Bronchial epithelial cell (primary cell): ENCODE measurements at regions not wholly inside any gene's neighbourhood (a gene's known extent, or its start where the extent isn't known, plus 50 kb on each side); places are given as distances from the start of the nearest gene placed in this dataset.
A peak's percentile ranks its signal among the peaks of the same experiment; 100 is the strongest.

Experiments
- DNase-seq: peaks from one replicate; pipeline ENCODE4 v3.0.0-alpha.2; 2010; ENCODE audit warnings: low read depth
- FAIRE-seq: peaks from 2 replicates; lab custom pipeline; 2011; peaks lifted over from hg19 to GRCh38; lab: Jason Lieb, UNC
- H3K27me3 ChIP-seq: 2 replicates; pipeline ENCODE4 v1.5.1; 2011; ENCODE audit warnings: low read length; ENCODE audit not compliant: control insufficient read depth, insufficient read depth
- H3K36me3 ChIP-seq: 2 replicates; pipeline ENCODE4 v1.5.1; 2011; ENCODE audit warnings: low read length; ENCODE audit not compliant: control insufficient read depth, insufficient read depth
- H3K4me3 ChIP-seq: 2 replicates; pipeline ENCODE4 v1.5.1; 2011; ENCODE audit warnings: mild to moderate bottlenecking, low read depth, low read length, control low read depth
- TF ChIP-seq, protein P1 (sequence below): IDR thresholded peaks from 2 replicates; pipeline ENCODE4 v1.5.1; 2011; ENCODE audit warnings: mild to moderate bottlenecking, moderate library complexity, low read length, control low read depth, inconsistent platforms; ENCODE audit not compliant: insufficient read depth, severe bottlenecking

DNA sequence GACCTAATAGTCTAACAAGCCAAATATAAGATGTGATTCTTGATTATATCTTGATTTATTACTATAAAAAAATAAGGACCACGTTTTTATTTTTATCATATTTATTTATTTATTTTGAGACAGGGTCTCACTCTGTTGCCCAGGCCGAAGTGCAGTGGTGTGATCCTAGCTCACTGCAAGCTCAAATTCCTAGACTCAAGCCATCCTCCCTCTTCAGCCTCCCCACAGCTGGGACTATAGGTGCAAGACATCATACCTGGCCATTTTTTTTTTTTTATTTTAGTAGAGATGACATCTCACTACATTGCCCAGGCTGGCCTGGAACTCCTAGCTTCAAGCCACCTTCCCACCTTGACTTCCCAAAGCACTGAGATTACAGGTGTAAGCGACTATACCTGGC is 61.0 kb upstream of the LARP1 start:
- TF ChIP-seq, protein P1, sequence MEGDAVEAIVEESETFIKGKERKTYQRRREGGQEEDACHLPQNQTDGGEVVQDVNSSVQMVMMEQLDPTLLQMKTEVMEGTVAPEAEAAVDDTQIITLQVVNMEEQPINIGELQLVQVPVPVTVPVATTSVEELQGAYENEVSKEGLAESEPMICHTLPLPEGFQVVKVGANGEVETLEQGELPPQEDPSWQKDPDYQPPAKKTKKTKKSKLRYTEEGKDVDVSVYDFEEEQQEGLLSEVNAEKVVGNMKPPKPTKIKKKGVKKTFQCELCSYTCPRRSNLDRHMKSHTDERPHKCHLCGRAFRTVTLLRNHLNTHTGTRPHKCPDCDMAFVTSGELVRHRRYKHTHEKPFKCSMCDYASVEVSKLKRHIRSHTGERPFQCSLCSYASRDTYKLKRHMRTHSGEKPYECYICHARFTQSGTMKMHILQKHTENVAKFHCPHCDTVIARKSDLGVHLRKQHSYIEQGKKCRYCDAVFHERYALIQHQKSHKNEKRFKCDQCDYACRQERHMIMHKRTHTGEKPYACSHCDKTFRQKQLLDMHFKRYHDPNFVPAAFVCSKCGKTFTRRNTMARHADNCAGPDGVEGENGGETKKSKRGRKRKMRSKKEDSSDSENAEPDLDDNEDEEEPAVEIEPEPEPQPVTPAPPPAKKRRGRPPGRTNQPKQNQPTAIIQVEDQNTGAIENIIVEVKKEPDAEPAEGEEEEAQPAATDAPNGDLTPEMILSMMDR: no peak
- FAIRE-seq: no peak
- no peaks in the 10 kb centered on the region for H3K27me3 ChIP-seq
- DNase-seq: no peak
- H3K36me3 ChIP-seq: no peaks in the 10 kb centered on the region
- no peak overlapping the region for H3K4me3 ChIP-seq

DNA sequence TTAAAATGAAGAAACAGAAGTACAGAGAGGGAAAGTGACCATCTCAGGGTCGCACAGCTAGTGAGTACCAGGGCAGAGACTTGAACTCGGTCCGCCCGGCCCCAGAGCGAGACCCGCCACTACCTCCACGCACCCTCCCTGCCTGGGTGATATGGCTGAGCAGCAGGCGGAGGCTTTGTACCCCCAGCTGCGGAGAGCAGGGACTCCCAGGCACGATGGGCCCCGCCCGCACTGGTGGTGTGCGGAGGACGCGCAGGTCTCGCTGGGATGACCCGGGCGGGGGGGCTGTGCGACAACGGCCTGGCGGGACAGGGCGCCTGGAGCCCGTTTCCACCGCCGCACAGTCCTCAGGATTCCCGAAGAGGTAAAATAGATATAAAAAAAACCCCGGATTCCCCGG is 64.7 kb upstream of the LARP1 start:
- no peak for DNase-seq
- no peak for FAIRE-seq
- no peaks in the 10 kb centered on the region for H3K27me3 ChIP-seq
- no peaks in the 10 kb centered on the region for H3K36me3 ChIP-seq
- TF ChIP-seq, protein P1: no peak
- no peak overlapping the region for H3K4me3 ChIP-seq

DNA sequence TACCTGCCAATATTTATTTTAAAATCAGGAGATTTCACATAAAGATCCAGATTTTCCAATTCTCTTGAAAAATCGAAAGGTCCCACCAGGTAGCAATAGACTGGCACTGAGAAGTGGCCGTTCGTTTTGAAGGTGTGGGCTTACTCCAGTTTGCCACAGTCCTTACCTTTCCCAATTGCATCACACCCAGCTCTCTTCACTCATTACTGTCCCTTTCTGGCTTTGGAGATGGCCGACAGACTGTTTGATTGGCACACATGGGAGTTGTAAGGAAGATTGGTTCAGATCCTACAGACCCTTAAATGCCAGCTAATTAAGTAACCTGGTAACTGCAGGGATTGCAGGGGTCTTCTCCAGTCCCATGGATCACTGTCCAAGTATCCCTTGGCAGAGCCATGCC is 68.7 kb upstream of the LARP1 start:
- Histone ChIP-seq H3K27me3 (no peaks in the 10 kb centered on the region), H3K36me3 (no peaks in the 10 kb centered on the region), H3K4me3 (no peak overlapping the region)
- FAIRE-seq (no peak), DNase-seq (no peak)
- TF ChIP-seq, protein P1: no peak

DNA sequence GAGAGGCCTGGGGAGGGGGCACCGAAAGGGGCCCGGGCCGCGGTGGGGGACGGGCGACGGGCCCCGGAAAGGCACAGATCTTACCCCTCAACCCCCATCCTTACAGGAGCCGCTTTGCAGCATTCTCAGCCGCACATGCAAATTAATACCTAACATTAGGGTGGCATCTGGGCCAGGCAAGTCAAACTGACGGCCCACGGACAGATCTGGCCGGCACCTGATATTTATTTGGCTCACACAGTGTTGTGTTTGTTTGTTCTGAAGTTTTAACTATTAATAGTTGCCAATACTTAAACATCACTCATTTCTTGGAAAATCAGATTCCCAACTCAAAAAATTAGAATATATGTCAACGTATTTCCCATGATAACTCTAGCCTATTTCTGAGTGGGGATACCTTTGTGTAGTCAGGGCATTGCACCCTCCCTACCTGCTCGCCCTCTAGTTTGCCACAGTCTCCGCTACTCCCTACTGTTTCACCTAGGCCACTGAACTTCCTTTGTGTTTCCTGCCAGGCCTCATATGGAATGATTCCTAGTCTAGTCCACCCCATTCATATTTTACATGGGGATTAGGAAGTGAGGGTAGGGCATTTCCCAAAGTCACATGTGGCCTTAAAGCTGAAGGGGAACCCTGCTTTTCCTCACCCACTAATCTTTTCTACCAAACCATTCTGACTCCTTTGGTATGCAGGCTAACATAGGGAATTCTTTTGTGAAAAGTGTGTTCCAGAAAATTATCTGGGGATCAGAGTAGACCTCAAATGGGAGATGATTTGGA is 71.9 kb upstream of the LARP1 start:
- H3K27me3 ChIP-seq: no peaks in the 10 kb centered on the region
- DNase-seq: no peak
- no peaks in the 10 kb centered on the region for H3K36me3 ChIP-seq
- peak overlapping the region; percentile 54 for H3K4me3 ChIP-seq
- FAIRE-seq: no peak
- TF ChIP-seq, protein P1: no peak

DNA sequence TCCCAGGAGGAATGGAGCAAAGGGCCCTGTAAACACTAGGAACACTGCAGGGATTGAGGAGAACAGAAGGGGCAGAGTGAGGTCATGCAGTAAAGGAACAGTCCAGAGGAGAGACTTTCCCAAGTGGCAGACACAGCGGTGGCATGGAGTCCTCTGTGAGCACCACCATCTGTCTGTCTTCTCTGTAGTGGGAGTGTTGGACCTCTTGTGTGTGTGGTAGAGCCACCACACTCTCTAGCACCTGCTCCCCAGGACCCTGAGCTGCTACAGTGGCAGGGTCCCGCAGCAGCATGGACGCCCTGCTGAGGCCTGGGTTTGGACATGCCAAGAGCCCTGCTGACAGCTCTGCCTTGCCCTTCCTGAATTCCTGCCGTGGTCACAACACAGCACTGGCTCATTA is 75.7 kb upstream of the LARP1 start:
- FAIRE-seq: no peak

More for the DNA sequence above, 75.7 kb upstream of the LARP1 start:
- TF ChIP-seq, protein P1: no peak
- no peak for DNase-seq
- Histone ChIP-seq H3K27me3 (no peaks in the 10 kb centered on the region), H3K4me3 (no peak overlapping the region), H3K36me3 (no peaks in the 10 kb centered on the region)
